H9 (cell line): ENCODE measurements at regions not wholly inside any gene's neighbourhood (a gene's known extent, or its start where the extent isn't known, plus 50 kb on each side); places are given as distances from the start of the nearest gene placed in this dataset.

Experiments
- DNase-seq: peaks from one replicate; pipeline ENCODE4 v3.0.0-alpha.2; 2017
- H2AFZ ChIP-seq: one replicate; pipeline ENCODE4 v1.6.1; 2013; ENCODE audit warnings: mild to moderate bottlenecking, low read length, control low read depth, moderate library complexity
- H2AK5ac ChIP-seq: 2 replicates; pipeline ENCODE4 v1.6.1; 2013; ENCODE audit warnings: low read length, control low read depth, mixed read lengths; ENCODE audit not compliant: insufficient read length
- H2BK120ac ChIP-seq: one replicate; pipeline ENCODE4 v1.6.1; 2013; ENCODE audit warnings: low read depth, mild to moderate bottlenecking, low read length, control low read depth, inconsistent platforms; ENCODE audit not compliant: poor library complexity, severe bottlenecking
- H2BK12ac ChIP-seq: 2 replicates; pipeline ENCODE4 v1.6.1; 2013; ENCODE audit warnings: low read length, control low read depth, mixed read lengths, low read depth; ENCODE audit not compliant: insufficient read length
- H2BK15ac ChIP-seq: 2 replicates; pipeline ENCODE4 v1.6.1; 2013; ENCODE audit warnings: low read depth, low read length, control low read depth
- H2BK20ac ChIP-seq: one replicate; pipeline ENCODE4 v1.6.1; 2013; ENCODE audit warnings: low read depth, mild to moderate bottlenecking, low read length, control low read depth, inconsistent platforms; ENCODE audit not compliant: poor library complexity, severe bottlenecking
- H2BK5ac ChIP-seq: 2 replicates; pipeline ENCODE4 v1.6.1; 2013; ENCODE audit warnings: low read length, control low read depth, mixed read lengths; ENCODE audit not compliant: insufficient read length
- H3K14ac ChIP-seq: 2 replicates; pipeline ENCODE4 v1.6.1; 2013; ENCODE audit warnings: low read length, control low read depth; ENCODE audit not compliant: insufficient read depth
- H3K18ac ChIP-seq: 2 replicates; pipeline ENCODE4 v1.6.1; 2013; ENCODE audit warnings: low read depth, mild to moderate bottlenecking, mixed read lengths, low read length, control low read depth; ENCODE audit not compliant: insufficient read length
- H3K23ac ChIP-seq: 2 replicates; pipeline ENCODE4 v1.6.1; 2013; ENCODE audit warnings: low read length, control low read depth, mixed read lengths, low read depth; ENCODE audit not compliant: insufficient read length
- H3K23me2 ChIP-seq: 2 replicates; pipeline ENCODE4 v1.6.1; 2013; ENCODE audit warnings: low read depth, mild to moderate bottlenecking, mixed read lengths, low read length, control low read depth; ENCODE audit not compliant: insufficient read length, poor library complexity, severe bottlenecking
- H3K27ac ChIP-seq: 2 replicates; pipeline ENCODE4 v1.5.1; 2013; ENCODE audit warnings: low read length, control low read depth, mixed read lengths, low read depth; ENCODE audit not compliant: insufficient read length
- H3K27me3 ChIP-seq: 2 replicates; pipeline ENCODE4 v1.6.1; 2013; ENCODE audit warnings: low read length, control low read depth, inconsistent platforms; ENCODE audit not compliant: insufficient read depth
- H3K4ac ChIP-seq: 2 replicates; pipeline ENCODE4 v1.6.1; 2013; ENCODE audit warnings: low read depth, mild to moderate bottlenecking, control low read depth, inconsistent platforms, low read length, moderate library complexity
- H3K4me1 ChIP-seq: 2 replicates; pipeline ENCODE4 v1.6.1; 2013; ENCODE audit warnings: low read length, control low read depth, inconsistent platforms; ENCODE audit not compliant: insufficient read depth
- H3K4me2 ChIP-seq: 2 replicates; pipeline ENCODE4 v1.6.1; 2013; ENCODE audit warnings: low read length, control low read depth, mixed read lengths; ENCODE audit not compliant: insufficient read length, insufficient read depth
- H3K56ac ChIP-seq: 2 replicates; pipeline ENCODE4 v1.6.1; 2013; ENCODE audit warnings: low read depth, mild to moderate bottlenecking, mixed read lengths, low read length, control low read depth; ENCODE audit not compliant: insufficient read length
- H3K79me1 ChIP-seq: 2 replicates; pipeline ENCODE4 v1.6.1; 2013; ENCODE audit warnings: low read depth, mild to moderate bottlenecking, moderate library complexity, low read length, control low read depth, inconsistent platforms; ENCODE audit not compliant: insufficient read depth, poor library complexity, severe bottlenecking
- H3K79me2 ChIP-seq: 2 replicates; pipeline ENCODE4 v1.6.1; 2013; ENCODE audit warnings: low read length, control low read depth, inconsistent platforms; ENCODE audit not compliant: insufficient read depth
- H3K9ac ChIP-seq: 2 replicates; pipeline ENCODE4 v1.6.1; 2013; ENCODE audit warnings: low read length, control low read depth, mixed read lengths; ENCODE audit not compliant: insufficient read length; ENCODE audit errors: extremely low read depth
- H3K9me3 ChIP-seq: one replicate; pipeline ENCODE4 v1.6.1; 2013; ENCODE audit warnings: low read depth, low read length, inconsistent platforms; ENCODE audit not compliant: control insufficient read depth
- H3T11ph ChIP-seq: one replicate; pipeline ENCODE4 v1.6.1; 2013; ENCODE audit warnings: mild to moderate bottlenecking, low read length, control low read depth, inconsistent platforms
- H4K20me1 ChIP-seq: one replicate; pipeline ENCODE4 v1.6.1; 2013; ENCODE audit not compliant: control insufficient read depth, insufficient read length, insufficient read depth
- H4K5ac ChIP-seq: 2 replicates; pipeline ENCODE4 v1.6.1; 2013; ENCODE audit warnings: low read depth, mild to moderate bottlenecking, mixed read lengths, low read length, control low read depth; ENCODE audit not compliant: insufficient read length
- H4K8ac ChIP-seq: replicated peaks from 2 replicates; pipeline ENCODE4 v1.6.1; 2013; ENCODE audit warnings: low read length, control low read depth, mixed read lengths, low read depth; ENCODE audit not compliant: insufficient read length
- H4K91ac ChIP-seq: 2 replicates; pipeline ENCODE4 v1.6.1; 2013; ENCODE audit warnings: low read depth, mild to moderate bottlenecking, moderate library complexity, mixed read lengths, low read length, control low read depth; ENCODE audit not compliant: insufficient read length
- H3K27ac Mint-ChIP-seq, 3 experiments: 2 replicates in 2 of 3; 3 replicates in 1 of 3; pipeline ENCODE4 v1.8.0; 2020 to 2021; ENCODE audit warnings: mixed read lengths in 3 of 3, mild to moderate bottlenecking in 1 of 3, moderate library complexity in 1 of 3
- H3K27me3 Mint-ChIP-seq: 2 replicates; pipeline ENCODE4 v1.8.0; 2021; ENCODE audit warnings: low read depth, mild to moderate bottlenecking, moderate library complexity, mixed read lengths
- H3K36me3 Mint-ChIP-seq, 3 experiments: 2 replicates in 2 of 3; 3 replicates in 1 of 3; pipeline ENCODE4 v1.8.0; 2020 to 2021; ENCODE audit warnings: low read depth in 3 of 3, mixed read lengths in 3 of 3; ENCODE audit not compliant: insufficient read depth in 1 of 3
- H3K4me1 Mint-ChIP-seq, 2 experiments: 2 replicates each; pipeline ENCODE4 v1.8.0; 2020; ENCODE audit warnings: mixed read lengths in 2 of 2
- H3K4me3 Mint-ChIP-seq, 2 experiments: 2 replicates in 1 of 2; 3 replicates in 1 of 2; pipeline ENCODE4 v1.8.0; 2020 to 2021; ENCODE audit warnings: mild to moderate bottlenecking in 2 of 2, mixed read lengths in 2 of 2, moderate library complexity in 1 of 2
- H3K9me3 Mint-ChIP-seq, 2 experiments: 2 replicates in 1 of 2; 3 replicates in 1 of 2; pipeline ENCODE4 v1.8.0; 2020; ENCODE audit warnings: mild to moderate bottlenecking in 2 of 2, mixed read lengths in 2 of 2, moderate library complexity in 1 of 2
- WGBS: extraction: QIAGEN DNeasy Blood & Tissue Kit; methylation state at CpG from one replicate; pipeline ENCODE4 v1.1.7; 2013; ENCODE audit warnings: missing lambda C conversion rate, low lambda C conversion rate, mixed read lengths; ENCODE audit not compliant: insufficient read length; ENCODE audit errors: extremely low coverage; 5-methylcytosine and 5-hydroxymethylcytosine counted together
- TF ChIP-seq, protein P1 (sequence below): fragments of 200-600 bp; sonication (generic); conservative IDR thresholded peaks from 3 replicates; pipeline ENCODE4 v1.8.0; 2021; ENCODE audit warnings: antibody characterized with exemption, mild to moderate bottlenecking

DNA sequence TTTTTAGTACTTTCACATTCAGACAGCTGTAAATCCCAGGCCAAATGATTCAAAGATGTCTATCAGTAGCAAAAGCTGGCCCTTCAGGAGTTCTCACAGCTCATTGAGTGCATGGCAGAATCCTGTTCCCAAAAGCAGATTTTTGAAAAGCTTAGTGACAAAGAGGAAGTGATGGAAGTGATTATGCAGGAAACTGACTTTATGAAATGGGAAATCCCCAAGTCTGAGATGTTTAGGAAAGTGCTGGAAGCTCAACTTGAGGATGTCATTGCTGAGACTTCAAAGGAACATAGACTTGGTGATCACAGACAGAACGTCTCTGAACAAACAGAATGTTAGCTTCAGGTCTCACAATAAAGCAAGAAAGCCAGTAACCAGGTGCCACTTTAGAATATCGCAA lies 51.0 kb upstream of the CFAP47 start:
- Histone ChIP-seq H3K4me1 (no peaks in the 10 kb centered on the region), H4K91ac (no peak overlapping the region), H4K20me1 (no peaks in the 10 kb centered on the region), H3K14ac (no peak overlapping the region), H3K18ac (no peak overlapping the region), H4K5ac (no peak overlapping the region), H3K4me2 (no peak overlapping the region), H3K56ac (no peak overlapping the region), H3K23me2 (no peaks in the 10 kb centered on the region), H3T11ph (no peak overlapping the region), H2BK120ac (no peak overlapping the region), H3K9ac (no peak overlapping the region), H2BK5ac (no peak overlapping the region), H3K27me3 (no peaks in the 10 kb centered on the region), H2AK5ac (no peak overlapping the region), H2BK12ac (no peak overlapping the region), H3K79me1 (no peaks in the 10 kb centered on the region), H3K9me3 (no peaks in the 10 kb centered on the region), H3K27ac (no peak overlapping the region), H3K4ac (no peak overlapping the region), H2BK20ac (no peak overlapping the region), H3K79me2 (no peaks in the 10 kb centered on the region), H2BK15ac (no peak overlapping the region), H3K23ac (no peak overlapping the region), H2AFZ (no peak overlapping the region), H4K8ac (no peak overlapping the region)
- TF ChIP-seq, protein P1, sequence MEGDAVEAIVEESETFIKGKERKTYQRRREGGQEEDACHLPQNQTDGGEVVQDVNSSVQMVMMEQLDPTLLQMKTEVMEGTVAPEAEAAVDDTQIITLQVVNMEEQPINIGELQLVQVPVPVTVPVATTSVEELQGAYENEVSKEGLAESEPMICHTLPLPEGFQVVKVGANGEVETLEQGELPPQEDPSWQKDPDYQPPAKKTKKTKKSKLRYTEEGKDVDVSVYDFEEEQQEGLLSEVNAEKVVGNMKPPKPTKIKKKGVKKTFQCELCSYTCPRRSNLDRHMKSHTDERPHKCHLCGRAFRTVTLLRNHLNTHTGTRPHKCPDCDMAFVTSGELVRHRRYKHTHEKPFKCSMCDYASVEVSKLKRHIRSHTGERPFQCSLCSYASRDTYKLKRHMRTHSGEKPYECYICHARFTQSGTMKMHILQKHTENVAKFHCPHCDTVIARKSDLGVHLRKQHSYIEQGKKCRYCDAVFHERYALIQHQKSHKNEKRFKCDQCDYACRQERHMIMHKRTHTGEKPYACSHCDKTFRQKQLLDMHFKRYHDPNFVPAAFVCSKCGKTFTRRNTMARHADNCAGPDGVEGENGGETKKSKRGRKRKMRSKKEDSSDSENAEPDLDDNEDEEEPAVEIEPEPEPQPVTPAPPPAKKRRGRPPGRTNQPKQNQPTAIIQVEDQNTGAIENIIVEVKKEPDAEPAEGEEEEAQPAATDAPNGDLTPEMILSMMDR = no peak
- DNase-seq = no peak
- H3K27ac Mint-ChIP-seq = no peak overlapping the region
- H3K4me3 Mint-ChIP-seq = no peak overlapping the region
- H3K4me1 Mint-ChIP-seq = no peaks in the 10 kb centered on the region
- H3K9me3 Mint-ChIP-seq = peaks cover 57 to 72% of the 10 kb centered on the region in 2 experiments
- H3K36me3 Mint-ChIP-seq = peaks cover 0 to 8% (median 3%) of the 10 kb centered on the region in 3 experiments; a peak in 3 of 7 replicates
- no peaks in the 10 kb centered on the region for H3K27me3 Mint-ChIP-seq
- WGBS = no CpG with 5 or more reads among the region's 2 CpGs
